HG03175 (cell line): ENCODE measurements at regions not wholly inside any gene's neighbourhood (a gene's known extent, or its start where the extent isn't known, plus 50 kb on each side); places are given as distances from the start of the nearest gene placed in this dataset.

Source experiments
- ATAC-seq: cut with Tn5 transposase; IDR thresholded peaks from one replicate; pipeline ENCODE4 v1.9.1; 2021; ENCODE audit warnings: mild to moderate bottlenecking, moderate library complexity; ENCODE audit not compliant: unreplicated experiment

DNA sequence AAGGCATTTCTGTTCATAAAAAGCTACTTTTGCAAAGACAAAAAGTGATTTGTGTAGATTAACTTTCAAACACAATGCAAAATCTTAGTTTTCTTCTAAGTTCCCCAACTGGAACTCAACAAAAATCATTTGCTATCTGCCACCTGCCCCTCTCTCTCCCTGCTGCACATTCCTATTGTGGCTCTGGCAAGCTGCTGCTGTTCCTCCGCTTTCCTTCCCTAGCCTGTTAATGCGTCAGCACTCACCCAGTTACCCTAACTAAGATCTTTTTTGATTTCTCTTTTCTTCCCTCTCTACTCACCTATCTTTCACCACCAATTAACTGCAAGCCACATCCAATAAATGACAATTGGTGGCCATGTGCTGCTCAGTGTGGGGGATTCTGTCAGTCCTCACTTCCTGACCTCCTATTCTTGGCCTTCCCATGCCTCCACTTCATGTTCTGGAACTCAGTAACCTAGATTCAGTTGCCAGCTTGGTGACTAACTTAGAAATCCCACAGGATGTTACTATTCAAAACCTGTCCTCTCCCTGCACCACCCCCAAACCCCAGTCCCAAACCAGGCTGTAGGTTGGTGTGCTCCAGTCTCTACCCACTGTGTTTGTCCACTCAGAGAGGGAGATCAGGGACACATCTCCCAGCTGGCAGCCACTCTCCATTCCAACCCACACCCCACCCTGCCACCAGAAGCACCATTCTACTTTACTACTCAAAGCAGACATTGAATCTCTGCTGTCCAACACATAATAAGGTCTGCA is 140.2 kb upstream of the CTTNBP2 start:
- no peak for ATAC-seq

DNA sequence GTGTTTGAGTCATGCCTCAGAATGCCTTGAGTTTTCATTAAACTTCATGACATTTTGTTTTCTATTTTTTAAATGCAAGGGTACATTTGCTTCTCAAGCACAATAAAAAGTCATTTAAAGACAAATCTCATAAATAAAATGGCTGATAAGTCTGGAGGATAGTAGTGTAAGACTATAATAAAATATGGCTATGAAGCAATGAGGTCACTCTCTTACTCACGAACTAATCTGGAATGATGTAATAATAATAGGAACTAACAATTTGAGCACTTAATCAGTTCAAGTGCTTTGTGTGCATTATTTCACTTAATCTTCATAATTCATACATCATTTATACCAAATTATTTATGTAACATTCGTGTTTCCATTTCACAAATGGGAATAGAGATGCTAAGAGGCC is 149.3 kb upstream of the CTTNBP2 start:
- no peak for ATAC-seq

DNA sequence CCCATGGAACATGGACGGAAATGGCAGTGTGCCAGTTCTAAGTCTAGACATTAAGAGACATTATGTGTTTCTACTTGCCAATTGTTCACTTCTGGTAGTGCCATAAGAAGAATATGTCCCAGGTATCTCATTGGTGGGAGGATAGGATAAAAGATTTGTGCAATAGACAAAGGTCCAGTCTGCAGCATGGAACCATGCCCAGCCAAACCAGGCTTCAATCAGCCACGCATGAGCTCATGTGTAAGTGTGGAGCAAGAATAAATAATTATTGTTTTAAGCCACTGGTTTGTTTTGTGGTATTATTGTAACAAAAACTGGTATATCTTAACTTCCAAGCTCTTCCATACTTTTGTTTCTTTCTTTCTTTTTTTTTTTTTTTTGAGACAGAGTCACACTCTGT is 153.6 kb upstream of the CTTNBP2 start:
- ATAC-seq: no peak

DNA sequence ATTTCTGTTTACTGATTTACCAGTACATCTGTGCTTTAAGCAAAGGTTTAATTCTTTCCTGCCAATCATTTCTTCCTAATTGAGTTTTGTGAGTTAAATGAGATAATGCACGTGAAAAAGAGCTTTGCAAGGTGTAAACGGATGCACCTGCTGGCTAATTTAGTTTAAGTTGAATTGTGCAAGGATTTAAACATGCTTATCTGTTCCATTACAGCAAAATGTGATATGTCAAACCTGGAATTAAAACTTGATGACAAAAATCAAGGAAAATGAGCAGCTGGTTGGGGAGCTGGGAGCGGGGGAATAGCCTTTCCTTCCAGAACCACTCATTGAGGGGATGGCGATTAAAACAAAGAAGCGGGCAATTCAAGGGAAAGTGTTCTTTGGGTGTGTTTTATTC is 155.0 kb upstream of the CTTNBP2 start:
- ATAC-seq: no peak

DNA sequence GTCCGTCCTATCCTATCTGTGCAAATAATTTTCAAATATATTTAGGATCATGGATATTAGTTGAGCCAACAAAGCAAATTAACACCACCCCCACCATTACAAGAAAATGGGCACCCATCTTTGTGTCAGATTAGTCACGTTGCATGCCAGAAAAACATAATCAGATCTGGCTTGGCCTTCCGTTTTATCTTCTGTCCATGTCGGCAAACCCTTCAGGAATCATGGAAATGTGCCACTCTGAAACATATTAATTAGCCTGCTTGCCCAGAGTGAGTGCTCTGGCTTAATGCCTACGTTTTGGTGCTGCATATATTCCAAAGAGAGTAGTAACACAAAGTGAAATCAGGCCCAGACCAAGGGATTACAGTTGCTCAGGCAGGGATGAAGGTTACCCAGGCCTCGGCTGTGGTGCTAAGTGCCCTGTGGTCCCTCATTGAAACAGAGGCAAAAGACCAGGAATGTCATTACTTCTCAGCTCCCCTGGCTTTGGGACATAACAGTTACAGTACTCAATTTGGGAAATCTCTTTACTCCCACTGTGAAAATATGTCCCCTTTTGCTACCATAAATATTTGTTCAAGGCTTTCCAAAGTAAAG is 154.0 kb upstream of the LSM8 start:
- ATAC-seq: no peak

DNA sequence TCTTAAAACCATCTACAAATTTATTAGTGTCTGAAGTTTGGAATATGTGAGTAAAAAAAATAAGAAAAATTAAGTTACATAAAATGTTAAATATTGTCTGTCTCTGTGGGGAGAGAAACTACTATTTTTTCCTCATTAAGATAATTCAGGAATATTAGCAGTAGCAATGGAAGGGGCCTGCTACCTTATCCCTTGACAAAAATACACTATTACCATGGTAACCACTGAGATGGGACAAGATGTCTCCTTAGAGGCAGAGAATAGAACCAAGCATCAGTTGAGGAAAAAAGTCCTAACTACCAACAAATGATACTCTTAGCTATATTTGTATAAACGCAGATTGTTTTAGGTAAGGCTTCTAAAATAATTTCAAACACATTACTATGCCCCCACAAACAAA is 150.7 kb upstream of the LSM8 start:
- ATAC-seq: no peak

DNA sequence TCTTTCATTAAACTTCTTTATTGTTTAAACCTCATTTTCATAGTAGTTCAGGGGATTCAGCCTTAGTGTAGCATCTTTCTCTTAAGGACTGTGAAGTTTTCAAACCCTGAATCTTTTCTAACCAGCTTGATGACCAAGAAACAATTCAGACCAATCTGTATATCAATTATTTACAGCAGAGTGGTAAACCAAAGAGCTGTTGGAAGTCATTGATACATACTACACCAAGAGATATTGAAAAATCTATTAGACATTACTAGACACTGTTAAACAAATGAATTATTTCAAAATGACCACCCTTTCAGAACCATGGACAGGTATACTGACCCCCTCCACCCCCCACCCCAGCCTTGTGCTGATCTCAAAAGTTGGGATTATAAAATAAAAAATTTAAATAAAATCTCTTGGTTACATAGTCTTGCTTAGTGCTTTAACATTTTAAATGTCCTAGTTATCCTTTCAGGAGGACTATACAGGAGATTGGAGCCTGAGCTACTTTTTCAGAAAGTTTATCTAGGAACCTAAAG is 143.9 kb upstream of the LSM8 start:
- no peak for ATAC-seq

DNA sequence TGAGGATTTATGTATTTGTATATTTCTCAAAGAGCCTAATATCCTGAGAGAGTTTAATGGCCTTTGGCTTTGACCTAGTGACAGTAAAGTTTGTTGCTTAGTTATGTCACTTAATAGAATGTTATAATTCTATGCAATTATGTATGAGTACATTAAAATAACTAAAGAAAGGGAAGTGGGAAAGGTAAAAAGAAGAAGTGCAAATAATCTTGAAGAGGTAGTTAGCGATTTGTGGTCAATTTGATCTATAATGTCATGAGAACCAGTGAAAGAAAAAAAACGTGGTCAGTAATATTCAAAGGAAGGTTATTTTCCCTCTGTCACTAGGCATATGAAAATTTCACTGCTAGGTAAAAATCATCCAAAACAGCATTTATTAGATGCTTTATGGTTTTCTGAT is 143.4 kb upstream of the LSM8 start:
- peak; percentile 88 for ATAC-seq

DNA sequence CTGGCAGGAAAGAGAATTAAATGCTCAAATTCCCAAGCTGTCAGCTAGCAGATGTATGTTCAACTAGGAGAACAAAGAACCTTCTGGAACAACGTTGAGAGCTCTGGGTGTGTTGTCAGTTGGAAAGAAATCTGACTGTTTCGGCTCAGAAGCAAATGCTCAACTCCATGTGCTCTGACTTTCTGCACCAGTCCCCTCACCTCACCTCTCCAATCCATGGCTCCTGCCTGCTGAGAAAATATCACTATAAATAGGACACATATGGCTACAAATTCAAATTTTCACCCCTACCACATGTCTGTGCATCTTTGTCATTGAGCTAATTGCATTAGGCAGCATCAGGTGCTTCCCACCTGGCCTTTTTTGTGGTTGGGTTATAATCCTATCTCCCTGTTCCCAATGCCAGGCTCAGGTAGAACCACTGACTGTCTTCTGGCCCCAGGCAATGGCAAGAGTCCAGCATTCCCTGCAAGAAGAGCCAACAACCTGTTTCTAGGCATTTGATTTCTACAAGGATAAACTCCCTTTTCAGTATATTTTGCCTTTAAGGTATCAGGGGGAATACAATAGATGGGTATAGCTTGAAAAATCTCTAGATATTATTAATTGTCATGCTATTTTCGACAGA is 142.6 kb upstream of the LSM8 start:
- ATAC-seq: no peak

DNA sequence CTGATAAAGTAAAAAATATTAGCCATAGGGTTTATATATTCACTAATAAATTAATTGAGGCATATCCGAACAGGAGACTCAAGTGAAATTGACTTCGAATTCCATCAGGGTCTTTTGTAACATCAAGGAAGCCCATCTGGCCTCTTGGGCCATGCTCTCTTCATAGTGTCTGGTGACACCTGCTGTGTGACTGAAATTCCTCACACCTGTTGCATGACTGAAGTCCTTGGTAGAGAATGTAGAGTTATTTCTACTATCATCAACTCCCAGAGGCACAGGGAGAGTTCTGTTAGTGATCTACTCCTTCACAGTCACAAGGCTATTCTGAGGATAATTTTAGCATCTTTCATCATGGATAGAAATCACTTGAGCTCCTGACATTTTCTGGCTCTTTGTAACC is 138.3 kb upstream of the LSM8 start:
- no peak for ATAC-seq

DNA sequence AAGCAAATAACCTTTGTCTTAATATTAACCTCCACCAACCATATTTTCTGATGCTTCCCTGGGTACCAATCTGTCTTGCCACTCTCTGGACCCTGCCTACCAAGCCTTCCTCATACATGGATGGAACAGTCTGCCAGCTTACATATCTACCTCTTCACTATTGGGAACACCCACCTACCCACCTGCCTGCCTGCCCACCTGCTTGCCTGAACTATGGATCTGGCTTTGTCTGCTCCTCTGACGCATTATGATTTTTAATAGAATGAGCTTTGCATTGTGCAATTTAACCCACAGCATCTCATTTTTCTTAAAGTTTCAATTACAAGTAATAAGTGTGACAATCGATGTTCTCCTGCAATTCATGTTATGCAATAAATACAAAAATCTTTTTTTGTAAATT is 137.9 kb upstream of the LSM8 start:
- no peak for ATAC-seq

DNA sequence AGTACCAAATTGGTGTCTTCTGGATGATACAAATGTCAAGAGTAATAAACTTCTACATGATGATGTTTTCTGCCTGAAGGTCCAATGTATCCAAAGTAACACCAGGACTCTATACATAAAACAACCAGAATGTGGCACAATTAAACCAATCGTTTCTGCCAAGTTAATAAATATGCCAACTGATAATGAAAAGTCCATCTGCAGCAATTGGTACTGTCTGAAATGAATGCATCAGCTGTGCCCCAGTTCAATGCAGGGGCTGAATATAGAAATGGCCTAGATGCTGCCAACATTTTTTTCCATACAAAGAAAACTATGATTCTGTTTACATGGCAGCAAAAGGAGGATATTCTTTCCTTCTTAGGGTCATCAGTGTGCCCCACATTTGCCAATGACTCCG is 137.2 kb upstream of the LSM8 start:
- no peak for ATAC-seq

DNA sequence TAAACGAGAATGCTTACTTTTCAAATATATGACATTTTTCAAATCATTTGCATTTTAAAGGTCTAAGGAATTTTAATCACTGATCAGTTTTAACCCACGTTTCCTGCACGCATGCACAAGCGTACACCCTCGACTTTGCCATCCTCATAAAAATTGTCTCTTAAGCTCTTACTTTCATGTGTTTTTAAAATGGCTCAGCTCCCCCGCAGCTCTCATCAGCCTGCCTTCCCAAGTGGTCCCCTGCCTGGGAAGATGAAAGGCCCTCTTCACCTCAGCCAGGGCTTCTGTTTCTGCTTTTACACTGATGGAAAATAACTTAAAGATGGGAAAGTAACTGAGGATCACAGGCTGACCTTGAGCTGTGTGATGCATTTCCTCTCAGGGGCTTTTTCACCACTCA is 131.6 kb upstream of the LSM8 start:
- ATAC-seq: no peak

DNA sequence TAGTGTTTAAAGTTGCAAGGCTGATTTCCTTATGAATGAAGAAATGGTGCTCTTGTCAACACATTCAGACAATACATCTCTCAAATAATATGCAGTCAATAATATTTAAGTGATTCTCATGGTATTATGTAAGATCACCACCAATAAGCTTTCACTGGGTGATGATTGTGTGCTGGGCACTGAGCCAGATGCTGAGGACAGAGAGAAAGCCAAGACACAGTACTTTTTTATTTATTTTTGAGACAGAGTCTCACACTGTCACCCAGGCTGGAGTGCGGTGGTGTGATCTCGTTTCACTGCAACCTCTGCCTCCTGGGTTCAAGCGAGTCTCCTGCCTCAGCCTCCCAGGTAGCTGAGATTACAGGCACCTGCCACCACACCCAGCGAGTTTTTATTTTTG is 130.6 kb upstream of the LSM8 start:
- no peak for ATAC-seq

DNA sequence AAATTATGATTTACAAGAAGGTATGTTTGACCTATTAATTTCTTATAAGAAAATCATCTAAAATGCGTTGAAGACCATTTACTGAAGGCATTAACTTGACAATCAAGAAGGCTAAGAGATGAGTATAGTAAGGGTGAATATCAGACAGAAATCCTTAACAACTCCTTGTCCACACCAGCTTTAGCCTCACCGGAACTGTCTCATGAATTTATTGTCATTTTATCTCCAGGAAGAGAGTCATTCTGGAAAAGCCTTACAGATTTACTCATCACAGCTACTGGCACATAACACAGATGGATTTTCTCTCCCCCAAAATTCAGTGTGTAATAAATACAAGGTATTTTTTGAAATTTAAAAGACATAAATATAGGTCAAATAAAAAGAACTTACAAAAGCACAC is 129.4 kb upstream of the LSM8 start:
- no peak for ATAC-seq

DNA sequence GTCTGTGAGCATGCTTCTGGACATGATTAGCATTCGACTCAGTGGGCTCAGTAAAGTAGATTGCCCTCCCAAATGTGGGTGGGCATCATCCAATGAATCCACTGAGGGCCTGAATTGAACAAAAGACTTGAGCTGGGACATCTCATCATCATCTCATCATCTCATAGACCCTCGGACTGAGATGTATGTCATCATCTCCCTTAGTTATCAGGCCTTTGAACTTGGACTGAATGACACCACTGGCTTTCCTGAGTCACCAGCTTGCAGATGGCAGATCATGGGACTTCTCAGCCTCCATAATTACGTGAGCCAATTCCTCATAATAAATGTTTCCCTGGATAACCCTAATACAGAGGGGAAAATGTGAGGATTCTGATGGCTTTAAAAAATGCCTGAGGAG is 128.3 kb upstream of the LSM8 start:
- no peak for ATAC-seq

DNA sequence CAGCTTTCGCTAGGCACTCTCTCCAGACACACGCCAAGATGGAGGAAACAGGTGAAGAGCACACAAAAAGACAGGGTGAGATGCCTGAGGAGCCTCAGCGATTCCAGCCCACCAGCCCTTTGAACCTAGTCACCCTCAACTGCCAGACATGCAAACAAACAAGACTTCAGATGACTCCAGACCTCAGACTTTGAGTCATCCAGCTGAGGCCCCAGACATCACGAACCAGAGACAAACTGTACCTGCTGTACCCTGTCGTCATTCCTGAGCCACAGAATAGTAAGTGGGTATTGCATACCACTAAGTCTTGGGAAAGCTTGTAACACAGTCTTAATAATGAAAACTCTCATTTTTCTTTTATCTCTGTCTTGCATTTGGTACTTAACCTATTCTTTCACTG is 126.6 kb upstream of the LSM8 start:
- ATAC-seq: no peak

DNA sequence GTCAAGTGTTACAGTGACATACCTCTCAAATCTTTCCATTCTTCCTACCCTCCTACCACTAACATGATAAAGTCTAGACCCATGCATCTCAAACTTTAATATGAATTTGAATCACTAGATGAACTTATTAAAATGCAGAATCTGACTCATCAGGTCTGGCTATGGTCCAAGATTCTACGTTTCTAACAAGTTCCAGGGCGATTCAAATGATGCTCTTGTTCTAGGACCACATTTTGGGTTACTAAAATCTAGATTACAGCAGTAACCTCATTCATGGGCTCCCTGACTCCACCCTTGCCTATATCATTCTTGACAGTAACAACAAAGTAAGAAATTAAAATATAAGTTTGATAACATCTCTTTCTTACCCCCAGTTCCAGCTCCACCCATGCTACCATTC is 124.8 kb upstream of the LSM8 start:
- no peak for ATAC-seq

DNA sequence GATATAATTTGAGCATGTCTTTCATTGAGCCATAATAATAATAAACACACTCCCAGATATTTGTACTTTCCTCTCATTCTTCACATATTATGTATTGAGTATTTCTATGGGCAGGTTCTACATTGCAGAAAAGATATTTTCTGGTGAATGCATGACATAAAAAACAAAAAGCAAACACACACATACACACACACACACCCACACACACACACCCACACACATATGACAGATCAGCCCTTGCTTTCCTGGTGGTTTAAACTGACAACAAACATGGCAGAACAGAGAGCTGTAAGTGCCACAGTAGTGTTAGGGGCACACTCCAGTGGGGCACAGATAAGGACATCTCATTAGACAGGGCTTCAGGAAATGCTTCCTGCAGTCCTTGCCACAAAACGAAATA is 123.3 kb upstream of the LSM8 start:
- no peak for ATAC-seq

DNA sequence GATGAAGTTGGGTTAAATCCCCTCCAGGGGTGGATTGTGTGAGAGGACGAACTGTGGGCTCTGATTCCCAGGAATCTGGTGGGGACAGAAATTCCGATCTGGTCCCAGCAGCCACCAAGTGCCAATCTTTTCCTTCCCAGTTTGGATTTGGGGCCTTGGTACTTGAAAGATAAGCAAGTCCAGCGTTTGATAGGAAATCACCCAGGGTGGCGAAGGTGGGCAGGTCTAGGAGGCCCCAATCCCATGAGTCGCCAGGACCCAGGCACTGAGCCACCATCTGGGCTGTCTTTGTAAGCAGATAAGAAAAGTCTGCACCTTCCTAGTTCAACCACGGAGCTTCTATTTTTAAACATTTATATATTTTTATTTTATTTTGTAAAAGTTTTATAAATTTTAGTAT is 122.6 kb upstream of the LSM8 start:
- no peak for ATAC-seq

DNA sequence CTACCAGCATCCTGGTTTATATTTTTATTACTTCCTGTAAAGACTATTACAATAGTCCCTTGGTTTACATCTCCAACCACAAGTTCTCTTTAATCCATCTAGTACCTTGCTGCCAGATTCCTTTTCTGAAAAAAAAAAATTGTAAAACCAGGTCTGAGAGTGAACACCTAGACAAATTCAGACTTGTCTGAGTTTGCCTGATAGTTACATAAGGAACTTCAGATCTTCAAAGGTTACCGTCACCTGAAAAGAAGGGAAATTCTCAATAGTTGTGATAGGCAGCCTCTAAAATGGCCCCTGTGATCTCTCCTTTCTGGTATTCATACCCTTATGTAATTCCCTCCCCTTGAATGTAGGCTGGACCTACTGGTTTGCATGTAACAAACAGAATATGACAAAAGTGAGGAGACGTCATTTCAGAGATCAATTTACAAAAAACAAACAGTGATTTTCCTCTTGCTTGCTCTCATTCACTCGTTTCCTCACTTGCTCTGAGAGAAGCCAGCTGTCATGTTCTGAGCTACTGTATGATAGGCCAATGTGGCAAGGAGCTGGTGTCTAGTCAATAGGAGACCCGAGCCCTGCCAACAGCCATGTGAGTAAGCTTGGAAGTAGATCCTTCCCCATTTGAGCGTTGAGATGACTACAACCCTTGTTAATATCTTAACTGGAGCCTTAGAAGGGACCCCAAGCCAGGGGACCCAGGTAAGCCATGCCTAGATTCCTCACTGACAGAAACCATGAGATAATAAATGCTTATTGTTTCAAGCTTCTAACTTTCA is 110.9 kb upstream of the LSM8 start:
- ATAC-seq: no peak

DNA sequence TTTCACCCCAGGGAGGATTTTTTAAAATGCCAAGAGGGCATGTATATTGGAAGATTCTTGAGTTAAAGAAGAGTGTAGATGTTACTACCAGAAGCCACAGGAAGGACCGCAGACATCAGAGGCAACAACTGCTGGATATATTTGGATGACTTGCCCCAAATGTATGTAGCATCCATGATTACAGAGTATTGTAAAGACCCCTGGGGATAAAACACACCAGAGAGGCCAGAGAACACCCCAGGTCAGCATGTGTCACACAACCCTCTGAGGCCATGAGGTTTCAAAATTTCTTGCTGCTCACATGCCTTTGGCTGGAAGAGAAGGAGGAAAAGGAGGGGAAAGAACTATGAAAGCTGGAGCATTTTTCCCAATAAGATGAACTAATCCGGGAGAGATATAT is 108.0 kb upstream of the LSM8 start:
- ATAC-seq: no peak
